ENCODE measurements at regions not wholly inside any gene's neighbourhood (a gene's known extent, or its start where the extent isn't known, plus 50 kb on each side); places are given as distances from the start of the nearest gene placed in this dataset.

GRCh38 chr5:54672871-54673270 is 155.3 kb downstream of the SNX18 start:
- Histone ChIP-seq H3K4me1 (ENCODE audit: control insufficient read depth in 2 of 2, insufficient read depth in 2 of 2, low read length in 2 of 2) (no peaks in the 10 kb centered on the region), H3K9ac (ENCODE audit: low read depth in 1 of 2, low read length in 2 of 2) (no peak overlapping the region), H3K36me3 (ENCODE audit: control insufficient read depth in 2 of 2, insufficient read depth in 2 of 2, low read length in 2 of 2) (no peaks in the 10 kb centered on the region), H3K4me3 (ENCODE audit: low read length in 2 of 2) (no peak overlapping the region), H3K27me3 (ENCODE audit: control insufficient read depth in 2 of 2, insufficient read depth in 2 of 2, low read length in 2 of 2) (no peaks in the 10 kb centered on the region), H3K9me3 (ENCODE audit: control insufficient read depth in 2 of 2, low read length in 2 of 2) (no peaks in the 10 kb centered on the region), H3K27ac (ENCODE audit: low read depth in 2 of 2, low read length in 2 of 2) (no peak overlapping the region)

- Histone ChIP-seq H3K9me3 (ENCODE audit: control insufficient read depth in 2 of 2, low read length in 2 of 2) (no peaks in the 10 kb centered on the region), H3K27ac (ENCODE audit: low read depth in 2 of 2, low read length in 2 of 2) (peak overlapping the region in 1 of 2 donors; percentile 11), H3K4me3 (ENCODE audit: low read length in 2 of 2) (no peak overlapping the region), H3K27me3 (ENCODE audit: control insufficient read depth in 2 of 2, insufficient read depth in 2 of 2, low read length in 2 of 2) (no peaks in the 10 kb centered on the region), H3K9ac (ENCODE audit: low read depth in 1 of 2, low read length in 2 of 2) (no peak overlapping the region), H3K36me3 (ENCODE audit: control insufficient read depth in 2 of 2, insufficient read depth in 2 of 2, low read length in 2 of 2) (no peaks in the 10 kb centered on the region), H3K4me1 (ENCODE audit: control insufficient read depth in 2 of 2, insufficient read depth in 2 of 2, low read length in 2 of 2) (no peaks in the 10 kb centered on the region)
These were observed 154.1 kb downstream of the SNX18 start for GRCh38 chr5:54671681-54672080.

- H3K9ac ChIP-seq (ENCODE audit: low read depth in 1 of 2, low read length in 2 of 2): no peak overlapping the region
- no peaks in the 10 kb centered on the region for H3K4me1 ChIP-seq (ENCODE audit: control insufficient read depth in 2 of 2, insufficient read depth in 2 of 2, low read length in 2 of 2)
- H3K27ac ChIP-seq (ENCODE audit: low read depth in 2 of 2, low read length in 2 of 2): no peak overlapping the region
- no peak overlapping the region for H3K4me3 ChIP-seq (ENCODE audit: low read length in 2 of 2)
- no peaks in the 10 kb centered on the region for H3K27me3 ChIP-seq (ENCODE audit: control insufficient read depth in 2 of 2, insufficient read depth in 2 of 2, low read length in 2 of 2)
- H3K9me3 ChIP-seq (ENCODE audit: control insufficient read depth in 2 of 2, low read length in 2 of 2): no peaks in the 10 kb centered on the region
- H3K36me3 ChIP-seq (ENCODE audit: control insufficient read depth in 2 of 2, insufficient read depth in 2 of 2, low read length in 2 of 2): no peaks in the 10 kb centered on the region
These were observed 153.6 kb downstream of the SNX18 start for GRCh38 chr5:54671111-54671531.

GRCh38 chr5:54670281-54670680 is 152.7 kb downstream of the SNX18 start:
- Histone ChIP-seq H3K27me3 (ENCODE audit: control insufficient read depth in 2 of 2, insufficient read depth in 2 of 2, low read length in 2 of 2) (no peaks in the 10 kb centered on the region), H3K27ac (ENCODE audit: low read depth in 2 of 2, low read length in 2 of 2) (no peak overlapping the region), H3K36me3 (ENCODE audit: control insufficient read depth in 2 of 2, insufficient read depth in 2 of 2, low read length in 2 of 2) (no peaks in the 10 kb centered on the region), H3K9me3 (ENCODE audit: control insufficient read depth in 2 of 2, low read length in 2 of 2) (no peaks in the 10 kb centered on the region), H3K4me1 (ENCODE audit: control insufficient read depth in 2 of 2, insufficient read depth in 2 of 2, low read length in 2 of 2) (no peaks in the 10 kb centered on the region), H3K9ac (ENCODE audit: low read depth in 1 of 2, low read length in 2 of 2) (no peak overlapping the region), H3K4me3 (ENCODE audit: low read length in 2 of 2) (no peak overlapping the region)

- no peaks in the 10 kb centered on the region for H3K9me3 ChIP-seq (ENCODE audit: control insufficient read depth in 2 of 2, low read length in 2 of 2)
- H3K27me3 ChIP-seq (ENCODE audit: control insufficient read depth in 2 of 2, insufficient read depth in 2 of 2, low read length in 2 of 2): no peaks in the 10 kb centered on the region
- no peak overlapping the region for H3K9ac ChIP-seq (ENCODE audit: low read depth in 1 of 2, low read length in 2 of 2)
- H3K27ac ChIP-seq (ENCODE audit: low read depth in 2 of 2, low read length in 2 of 2): no peak overlapping the region
- H3K36me3 ChIP-seq (ENCODE audit: control insufficient read depth in 2 of 2, insufficient read depth in 2 of 2, low read length in 2 of 2): no peaks in the 10 kb centered on the region
- H3K4me1 ChIP-seq (ENCODE audit: control insufficient read depth in 2 of 2, insufficient read depth in 2 of 2, low read length in 2 of 2): no peaks in the 10 kb centered on the region
- H3K4me3 ChIP-seq (ENCODE audit: low read length in 2 of 2): no peak overlapping the region
These were observed 152.3 kb downstream of the SNX18 start for GRCh38 chr5:54669845-54670244.

- H3K4me1 ChIP-seq (ENCODE audit: control insufficient read depth in 2 of 2, insufficient read depth in 2 of 2, low read length in 2 of 2): no peaks in the 10 kb centered on the region
- no peak overlapping the region for H3K9ac ChIP-seq (ENCODE audit: low read depth in 1 of 2, low read length in 2 of 2)
- no peak overlapping the region for H3K27ac ChIP-seq (ENCODE audit: low read depth in 2 of 2, low read length in 2 of 2)
- no peaks in the 10 kb centered on the region for H3K9me3 ChIP-seq (ENCODE audit: control insufficient read depth in 2 of 2, low read length in 2 of 2)
- H3K4me3 ChIP-seq (ENCODE audit: low read length in 2 of 2): no peak overlapping the region
- H3K27me3 ChIP-seq (ENCODE audit: control insufficient read depth in 2 of 2, insufficient read depth in 2 of 2, low read length in 2 of 2): no peaks in the 10 kb centered on the region
- H3K36me3 ChIP-seq (ENCODE audit: control insufficient read depth in 2 of 2, insufficient read depth in 2 of 2, low read length in 2 of 2): no peaks in the 10 kb centered on the region
These were observed 151.7 kb downstream of the SNX18 start for GRCh38 chr5:54669285-54669684.

- Histone ChIP-seq H3K27me3 (ENCODE audit: control insufficient read depth in 2 of 2, insufficient read depth in 2 of 2, low read length in 2 of 2) (no peaks in the 10 kb centered on the region), H3K36me3 (ENCODE audit: control insufficient read depth in 2 of 2, insufficient read depth in 2 of 2, low read length in 2 of 2) (no peaks in the 10 kb centered on the region), H3K4me3 (ENCODE audit: low read length in 2 of 2) (no peak overlapping the region), H3K9me3 (ENCODE audit: control insufficient read depth in 2 of 2, low read length in 2 of 2) (no peaks in the 10 kb centered on the region), H3K4me1 (ENCODE audit: control insufficient read depth in 2 of 2, insufficient read depth in 2 of 2, low read length in 2 of 2) (no peaks in the 10 kb centered on the region), H3K27ac (ENCODE audit: low read depth in 2 of 2, low read length in 2 of 2) (no peak overlapping the region), H3K9ac (ENCODE audit: low read depth in 1 of 2, low read length in 2 of 2) (no peak overlapping the region)
These were observed 150.5 kb downstream of the SNX18 start for GRCh38 chr5:54668096-54668495.

GRCh38 chr5:54667136-54667535 is 149.6 kb downstream of the SNX18 start:
- no peaks in the 10 kb centered on the region for H3K9me3 ChIP-seq (ENCODE audit: control insufficient read depth in 2 of 2, low read length in 2 of 2)
- no peak overlapping the region for H3K9ac ChIP-seq (ENCODE audit: low read depth in 1 of 2, low read length in 2 of 2)
- H3K4me3 ChIP-seq (ENCODE audit: low read length in 2 of 2): no peak overlapping the region
- H3K4me1 ChIP-seq (ENCODE audit: control insufficient read depth in 2 of 2, insufficient read depth in 2 of 2, low read length in 2 of 2): no peaks in the 10 kb centered on the region
- no peaks in the 10 kb centered on the region for H3K36me3 ChIP-seq (ENCODE audit: control insufficient read depth in 2 of 2, insufficient read depth in 2 of 2, low read length in 2 of 2)
- no peak overlapping the region for H3K27ac ChIP-seq (ENCODE audit: low read depth in 2 of 2, low read length in 2 of 2)
- H3K27me3 ChIP-seq (ENCODE audit: control insufficient read depth in 2 of 2, insufficient read depth in 2 of 2, low read length in 2 of 2): no peaks in the 10 kb centered on the region

- Histone ChIP-seq H3K36me3 (ENCODE audit: control insufficient read depth in 2 of 2, insufficient read depth in 2 of 2, low read length in 2 of 2) (no peaks in the 10 kb centered on the region), H3K27me3 (ENCODE audit: control insufficient read depth in 2 of 2, insufficient read depth in 2 of 2, low read length in 2 of 2) (no peaks in the 10 kb centered on the region), H3K4me1 (ENCODE audit: control insufficient read depth in 2 of 2, insufficient read depth in 2 of 2, low read length in 2 of 2) (no peaks in the 10 kb centered on the region), H3K4me3 (ENCODE audit: low read length in 2 of 2) (no peak overlapping the region), H3K9ac (ENCODE audit: low read depth in 1 of 2, low read length in 2 of 2) (no peak overlapping the region), H3K27ac (ENCODE audit: low read depth in 2 of 2, low read length in 2 of 2) (no peak overlapping the region), H3K9me3 (ENCODE audit: control insufficient read depth in 2 of 2, low read length in 2 of 2) (no peaks in the 10 kb centered on the region)
These were observed 146.3 kb downstream of the SNX18 start for GRCh38 chr5:54663866-54664265.

GRCh38 chr5:54661111-54661510 is 143.6 kb downstream of the SNX18 start:
- Histone ChIP-seq H3K9me3 (ENCODE audit: control insufficient read depth in 2 of 2, low read length in 2 of 2) (no peaks in the 10 kb centered on the region), H3K27me3 (ENCODE audit: control insufficient read depth in 2 of 2, insufficient read depth in 2 of 2, low read length in 2 of 2) (no peaks in the 10 kb centered on the region), H3K36me3 (ENCODE audit: control insufficient read depth in 2 of 2, insufficient read depth in 2 of 2, low read length in 2 of 2) (no peaks in the 10 kb centered on the region), H3K4me3 (ENCODE audit: low read length in 2 of 2) (no peak overlapping the region), H3K9ac (ENCODE audit: low read depth in 1 of 2, low read length in 2 of 2) (no peak overlapping the region), H3K4me1 (ENCODE audit: control insufficient read depth in 2 of 2, insufficient read depth in 2 of 2, low read length in 2 of 2) (no peaks in the 10 kb centered on the region), H3K27ac (ENCODE audit: low read depth in 2 of 2, low read length in 2 of 2) (no peak overlapping the region)

GRCh38 chr5:54659700-54660131 is 142.2 kb downstream of the SNX18 start:
- Histone ChIP-seq H3K9ac (ENCODE audit: low read depth in 1 of 2, low read length in 2 of 2) (no peak overlapping the region), H3K36me3 (ENCODE audit: control insufficient read depth in 2 of 2, insufficient read depth in 2 of 2, low read length in 2 of 2) (no peaks in the 10 kb centered on the region), H3K4me3 (ENCODE audit: low read length in 2 of 2) (no peak overlapping the region), H3K9me3 (ENCODE audit: control insufficient read depth in 2 of 2, low read length in 2 of 2) (no peaks in the 10 kb centered on the region), H3K27ac (ENCODE audit: low read depth in 2 of 2, low read length in 2 of 2) (no peak overlapping the region), H3K27me3 (ENCODE audit: control insufficient read depth in 2 of 2, insufficient read depth in 2 of 2, low read length in 2 of 2) (no peaks in the 10 kb centered on the region), H3K4me1 (ENCODE audit: control insufficient read depth in 2 of 2, insufficient read depth in 2 of 2, low read length in 2 of 2) (no peaks in the 10 kb centered on the region)

Measured in mucosa of rectum (tissue), 2 donors.